HAP-1 (cell line): ENCODE measurements at regions not wholly inside any gene's neighbourhood (a gene's known extent, or its start where the extent isn't known, plus 50 kb on each side); places are given as distances from the start of the nearest gene placed in this dataset.
"Not testable (repeated sequence)": the region's sequence is repeated elsewhere in the genome, so short reads cannot be mapped to it uniquely, and the experiment has no call there.

Source experiments
- DNase-seq, 2 experiments: peaks; one replicate each; pipeline ENCODE4 v3.0.0-alpha.2; 2016 to 2020; ENCODE audit warnings: low spot score in 2 of 2
- H3K27me3 ChIP-seq: fragments of 250-450 bp; sonication (Bioruptor Pico); 2 replicates; pipeline ENCODE4 v1.5.1; 2020; ENCODE audit warnings: low read depth, mild to moderate bottlenecking, moderate library complexity
- H3K36me3 ChIP-seq: fragments of 250-450 bp; sonication (Bioruptor Pico); replicated peaks from 2 replicates; pipeline ENCODE4 v1.5.1; 2020; ENCODE audit warnings: mild to moderate bottlenecking
- H3K4me1 ChIP-seq: fragments of 250-450 bp; sonication (Bioruptor Pico); 2 replicates; pipeline ENCODE4 v1.5.1; 2020; ENCODE audit warnings: mild to moderate bottlenecking
- H3K4me3 ChIP-seq: fragments of 250-450 bp; sonication (Bioruptor Pico); 2 replicates; pipeline ENCODE4 v1.5.1; 2020; ENCODE audit warnings: mild to moderate bottlenecking, moderate library complexity
- H3K9me3 ChIP-seq: fragments of 250-450 bp; sonication (Bioruptor Pico); 2 replicates; pipeline ENCODE4 v1.5.1; 2020; ENCODE audit warnings: mild to moderate bottlenecking, moderate library complexity
- in situ Hi-C: fragments of 300-500 bp; cut with MboI; formaldehyde crosslinking; loops from 3 replicates; pipeline ENCODE4 v1.14.3; 2020; ENCODE audit warnings: low sequenced_read_pairs, inconsistent platforms, mixed read lengths

DNA sequence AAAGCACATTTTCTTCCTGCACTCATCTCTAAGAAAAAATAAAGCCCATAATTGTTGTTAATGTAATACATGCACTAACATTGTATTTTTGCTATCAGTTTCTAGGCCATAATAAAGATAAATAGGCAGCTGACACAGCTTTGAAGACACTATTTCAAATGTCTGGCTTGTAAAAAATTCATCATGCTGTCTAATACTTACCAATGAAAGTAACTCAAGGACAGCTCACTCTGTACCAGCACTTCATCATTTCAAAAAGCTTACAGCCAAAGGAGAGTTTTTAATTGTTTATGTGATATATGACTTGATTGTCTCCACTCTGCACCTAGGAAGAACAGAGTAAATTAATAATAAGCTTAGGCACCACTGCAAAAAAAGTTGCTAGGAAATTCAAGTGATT lies 1423.3 kb upstream of the PCDH20 start:
- no peak overlapping the region for H3K4me3 ChIP-seq
- H3K4me1 ChIP-seq = no peaks in the 10 kb centered on the region
- H3K36me3 ChIP-seq = no peaks in the 10 kb centered on the region
- no peaks in the 10 kb centered on the region for H3K27me3 ChIP-seq
- no peak for DNase-seq
- in situ Hi-C loops = no loop called here
- H3K9me3 ChIP-seq = no peaks in the 10 kb centered on the region

GRCh38 chr13:62837895-62838294 lies 1422.2 kb upstream of the PCDH20 start:
- in situ Hi-C loops = no loop called here
- Histone ChIP-seq H3K9me3 (no peaks in the 10 kb centered on the region), H3K4me3 (no peak overlapping the region), H3K4me1 (no peaks in the 10 kb centered on the region), H3K36me3 (no peaks in the 10 kb centered on the region), H3K27me3 (no peaks in the 10 kb centered on the region)
- no peak for DNase-seq

GRCh38 chr13:62829486-62829885 lies 1413.8 kb upstream of the PCDH20 start:
- no peak for DNase-seq
- Histone ChIP-seq H3K27me3 (no peaks in the 10 kb centered on the region), H3K4me1 (no peaks in the 10 kb centered on the region), H3K9me3 (no peaks in the 10 kb centered on the region), H3K36me3 (no peaks in the 10 kb centered on the region), H3K4me3 (no peak overlapping the region)
- in situ Hi-C loops = no loop called here

GRCh38 chr13:62799931-62800436 lies 1384.3 kb upstream of the PCDH20 start:
- Histone ChIP-seq H3K4me1 (no peaks in the 10 kb centered on the region), H3K27me3 (no peaks in the 10 kb centered on the region), H3K36me3 (no peaks in the 10 kb centered on the region), H3K4me3 (no peak overlapping the region), H3K9me3 (no peaks in the 10 kb centered on the region)
- in situ Hi-C loops = no loop called here
- DNase-seq = no peak

DNA sequence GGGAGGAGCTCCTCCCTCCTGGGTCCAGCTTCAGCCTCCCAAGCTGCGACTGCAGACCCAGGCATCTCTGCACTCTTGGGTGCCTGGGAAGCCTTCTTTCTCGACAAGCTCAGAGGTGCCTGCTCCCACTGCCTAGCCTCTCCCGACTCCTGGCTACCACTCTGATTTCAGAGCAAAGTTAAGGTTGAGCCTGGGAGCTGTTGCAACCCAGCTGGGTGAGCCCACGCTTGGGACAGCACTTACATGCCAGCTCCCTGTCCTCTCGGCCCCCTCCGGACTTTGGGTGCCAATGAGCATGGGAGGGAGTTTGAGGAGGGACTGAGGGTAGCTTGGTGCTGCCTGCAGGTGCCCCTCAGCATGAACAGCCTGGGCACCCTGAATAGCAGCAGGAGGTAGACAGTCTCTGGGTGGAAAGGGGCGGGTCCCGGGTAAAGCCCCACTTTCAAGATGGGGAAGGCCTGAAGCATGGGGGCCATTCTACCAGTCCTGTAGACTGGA lies 1383.4 kb upstream of the PCDH20 start:
- in situ Hi-C loops = no loop called here
- DNase-seq = no peak
- Histone ChIP-seq H3K36me3 (no peaks in the 10 kb centered on the region), H3K4me3 (no peak overlapping the region), H3K9me3 (no peaks in the 10 kb centered on the region), H3K4me1 (no peaks in the 10 kb centered on the region), H3K27me3 (no peaks in the 10 kb centered on the region)

GRCh38 chr13:62793850-62794249 lies 1378.2 kb upstream of the PCDH20 start:
- no peak for DNase-seq

GRCh38 chr13:62781866-62782265 lies 1366.2 kb upstream of the PCDH20 start:
- no peaks in the 10 kb centered on the region for H3K27me3 ChIP-seq
- in situ Hi-C loops = no loop called here
- H3K36me3 ChIP-seq = no peaks in the 10 kb centered on the region
- no peak for DNase-seq
- H3K4me1 ChIP-seq = no peaks in the 10 kb centered on the region
- H3K9me3 ChIP-seq = no peaks in the 10 kb centered on the region
- no peak overlapping the region for H3K4me3 ChIP-seq

More at GRCh38 chr13:62793850-62794249, 1378.2 kb upstream of the PCDH20 start:
- Histone ChIP-seq H3K9me3 (no peaks in the 10 kb centered on the region), H3K4me3 (no peak overlapping the region), H3K36me3 (no peaks in the 10 kb centered on the region), H3K4me1 (peaks cover 6% of the 10 kb centered on the region; the same call in 1 of the 2 replicates), H3K27me3 (no peaks in the 10 kb centered on the region)
- in situ Hi-C loops = no loop called here

GRCh38 chr13:62779161-62779560 lies 1363.5 kb upstream of the PCDH20 start:
- no peak for DNase-seq
- H3K27me3 ChIP-seq = no peaks in the 10 kb centered on the region
- in situ Hi-C loops = no loop called here

GRCh38 chr13:62767473-62767872 lies 1351.8 kb upstream of the PCDH20 start:
- H3K4me1 ChIP-seq = no peaks in the 10 kb centered on the region
- in situ Hi-C loops = no loop called here
- no peak for DNase-seq
- no peaks in the 10 kb centered on the region for H3K36me3 ChIP-seq
- no peaks in the 10 kb centered on the region for H3K27me3 ChIP-seq
- H3K9me3 ChIP-seq = no peaks in the 10 kb centered on the region
- no peak overlapping the region for H3K4me3 ChIP-seq

More at GRCh38 chr13:62779161-62779560, 1363.5 kb upstream of the PCDH20 start:
- H3K4me1 ChIP-seq = no peaks in the 10 kb centered on the region
- no peaks in the 10 kb centered on the region for H3K9me3 ChIP-seq
- H3K36me3 ChIP-seq = no peaks in the 10 kb centered on the region
- no peak overlapping the region for H3K4me3 ChIP-seq

DNA sequence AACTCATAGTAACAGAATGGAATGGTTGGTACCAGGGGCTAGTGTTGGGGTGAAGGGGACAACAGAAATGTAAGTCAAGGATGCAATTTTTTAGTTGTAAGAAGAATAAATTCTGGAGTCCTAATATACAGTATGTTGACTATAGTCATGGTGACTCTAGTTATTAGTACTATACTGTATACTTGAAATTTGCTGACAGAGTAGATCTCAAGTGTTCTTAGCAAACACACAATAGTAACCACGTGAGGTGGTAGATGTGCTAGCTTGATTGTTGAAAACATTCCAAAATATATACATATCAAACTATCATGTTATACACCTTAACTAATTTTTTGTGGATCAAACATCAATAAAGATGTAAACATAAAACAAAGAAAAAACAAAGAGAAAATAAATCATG lies 1345.1 kb upstream of the PCDH20 start:
- no peaks in the 10 kb centered on the region for H3K9me3 ChIP-seq
- H3K27me3 ChIP-seq = no peaks in the 10 kb centered on the region
- H3K36me3 ChIP-seq = no peaks in the 10 kb centered on the region
- H3K4me1 ChIP-seq = no peaks in the 10 kb centered on the region
- no peak for DNase-seq
- H3K4me3 ChIP-seq = no peak overlapping the region
- in situ Hi-C loops = no loop called here

GRCh38 chr13:62747629-62748028 lies 1332.0 kb upstream of the PCDH20 start:
- Histone ChIP-seq H3K4me3 (no peak overlapping the region), H3K27me3 (no peaks in the 10 kb centered on the region), H3K4me1 (no peaks in the 10 kb centered on the region), H3K36me3 (no peaks in the 10 kb centered on the region), H3K9me3 (no peaks in the 10 kb centered on the region)
- no peak for DNase-seq
- in situ Hi-C loops = no loop called here

DNA sequence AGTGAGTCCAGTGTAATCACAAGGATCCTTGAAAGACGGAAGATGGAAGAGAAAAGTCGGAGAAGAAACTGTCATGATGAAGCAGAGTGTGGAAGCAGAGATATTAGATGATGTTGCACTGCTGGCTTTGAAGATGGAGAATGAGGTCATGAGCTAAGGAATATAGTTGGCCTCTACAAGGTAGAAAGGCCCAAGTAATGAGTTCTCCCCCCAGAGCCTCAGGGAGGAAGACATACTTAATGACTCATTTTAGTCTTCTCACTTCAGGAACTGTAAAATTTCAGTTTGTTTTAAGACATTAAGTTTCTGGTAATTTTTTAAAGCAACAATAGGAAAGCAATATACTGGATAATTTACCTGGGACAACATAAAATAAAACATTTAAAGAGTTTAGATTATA lies 1331.5 kb upstream of the PCDH20 start:
- no peak for DNase-seq
- H3K36me3 ChIP-seq = no peaks in the 10 kb centered on the region
- no peaks in the 10 kb centered on the region for H3K9me3 ChIP-seq
- no peaks in the 10 kb centered on the region for H3K4me1 ChIP-seq
- H3K4me3 ChIP-seq = no peak overlapping the region
- H3K27me3 ChIP-seq = no peaks in the 10 kb centered on the region
- in situ Hi-C loops = no loop called here

DNA sequence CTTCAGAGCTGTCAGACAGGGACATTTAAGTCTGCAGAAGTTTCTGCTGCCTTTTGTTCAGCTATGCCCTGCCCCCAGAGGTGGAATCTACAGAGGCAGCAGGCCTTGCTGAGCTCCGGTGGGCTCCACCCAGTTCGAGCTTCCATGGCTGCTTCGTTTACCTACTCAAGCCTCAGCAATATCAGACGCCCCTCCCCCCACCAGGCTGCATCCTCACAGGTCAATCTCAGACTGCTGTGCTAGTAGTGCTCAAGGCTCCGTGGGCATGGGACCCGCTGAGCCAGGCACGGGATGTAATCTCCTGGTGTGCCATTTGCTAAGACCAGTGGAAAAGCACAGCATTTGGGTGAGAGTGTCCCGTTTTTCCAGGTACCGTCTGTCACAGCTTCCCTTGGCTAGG lies 1314.1 kb upstream of the PCDH20 start:
- H3K4me1 ChIP-seq, DNase-seq, H3K36me3 ChIP-seq, H3K4me3 ChIP-seq, in situ Hi-C loops, H3K27me3 ChIP-seq, H3K9me3 ChIP-seq: not testable (repeated sequence)

GRCh38 chr13:62721893-62722292 lies 1306.2 kb upstream of the PCDH20 start:
- H3K36me3 ChIP-seq = no peaks in the 10 kb centered on the region
- H3K4me3 ChIP-seq = no peak overlapping the region
- no peaks in the 10 kb centered on the region for H3K4me1 ChIP-seq
- no peaks in the 10 kb centered on the region for H3K9me3 ChIP-seq
- H3K27me3 ChIP-seq = no peaks in the 10 kb centered on the region
- no peak for DNase-seq
- in situ Hi-C loops = no loop called here

DNA sequence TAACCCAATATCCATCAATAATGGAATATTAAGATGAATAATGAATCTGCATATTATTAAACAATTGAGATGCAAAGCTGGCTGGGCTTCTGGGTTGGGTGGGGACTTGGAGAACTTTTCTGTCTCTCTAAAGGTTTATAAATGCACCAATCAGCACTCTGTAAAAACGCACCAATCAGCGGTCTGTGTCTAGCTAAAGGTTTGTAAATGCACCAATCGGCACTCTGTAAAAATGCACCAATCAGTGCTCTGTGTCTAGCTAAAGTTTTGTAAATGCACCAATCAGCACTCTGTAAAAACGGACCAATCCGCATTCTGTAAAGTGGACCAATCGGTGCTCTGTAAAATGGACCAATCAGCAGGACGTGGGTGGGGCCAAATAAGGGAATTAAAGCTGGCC lies 1296.3 kb upstream of the PCDH20 start:
- DNase-seq, in situ Hi-C loops: not testable (repeated sequence)

More for the DNA sequence above, 1296.3 kb upstream of the PCDH20 start:
- H3K9me3 ChIP-seq, H3K36me3 ChIP-seq, H3K4me3 ChIP-seq, H3K4me1 ChIP-seq, H3K27me3 ChIP-seq: not testable (repeated sequence)
